T-cell (primary cell): ENCODE measurements at regions not wholly inside any gene's neighbourhood (a gene's known extent, or its start where the extent isn't known, plus 50 kb on each side); places are given as distances from the start of the nearest gene placed in this dataset.

Experiments
- ATAC-seq, 4 experiments: fragments of 200-7000 bp in 3 of 4; fragments of 150-1000 bp in 1 of 4; cut with Tn5 transposase; replicated peaks in 1 of 4; 1 replicate in 3 of 4; 2 replicates in 1 of 4; pipeline ENCODE4 v1.10.0; 2021; ENCODE audit warnings: moderate library complexity in 3 of 4, mild to moderate bottlenecking in 2 of 4, moderate number of reproducible peaks in 1 of 4
- CTCF ChIA-PET, 2 donors: fragments of 300-600 bp; sonication (Branson Sonifier 250); formaldehyde crosslinking; loops; one replicate each; lab custom pipeline; 2022; ENCODE audit warnings: antibody characterized with exemption in 2 of 2; lab: Charles Lee
- POLR2A ChIA-PET, 2 donors: fragments of 300-600 bp; sonication (Branson Sonifier 250); formaldehyde crosslinking; loops; one replicate each; lab custom pipeline; 2022; ENCODE audit warnings: antibody characterized with exemption in 2 of 2; lab: Charles Lee
- DNase-seq, 35 experiments: peaks; one replicate each; pipeline versions ENCODE4 v3.0.0 to v3.0.0-alpha.2; 2013 to 2023
- H3K27ac ChIP-seq: one replicate; pipeline ENCODE4 v1.5.1; 2013; ENCODE audit warnings: low read length
- H3K27me3 ChIP-seq, 2 experiments: replicated peaks in 1 of 2; 1 replicate in 1 of 2; 2 replicates in 1 of 2; pipeline versions ENCODE4 v1.6.1 to v1.7.0; 2013; ENCODE audit warnings: low read length in 1 of 2, mixed read lengths in 1 of 2; ENCODE audit not compliant: control insufficient read depth in 2 of 2, insufficient read depth in 2 of 2; ENCODE audit errors: extremely low read depth in 1 of 2
- H3K36me3 ChIP-seq, 2 donors: 1 replicate in 1 of 2; 2 replicates in 1 of 2; pipeline versions ENCODE4 v1.6.1 to v1.7.0; 2013; ENCODE audit warnings: low read length in 1 of 2; ENCODE audit not compliant: control insufficient read depth in 2 of 2, insufficient read depth in 1 of 2; ENCODE audit errors: extremely low read depth in 1 of 2
- H3K4me1 ChIP-seq, 2 experiments: 1 replicate in 1 of 2; 2 replicates in 1 of 2; pipeline versions ENCODE4 v1.6.1 to v1.7.0; 2013; ENCODE audit warnings: low read length in 2 of 2, mixed read lengths in 1 of 2; ENCODE audit not compliant: insufficient read depth in 2 of 2, control insufficient read depth in 1 of 2; ENCODE audit errors: extremely low read depth in 1 of 2
- H3K4me3 ChIP-seq, 2 donors: 1 replicate in 1 of 2; 2 replicates in 1 of 2; pipeline versions ENCODE4 v1.5.1 to v1.7.0; 2013; ENCODE audit warnings: mild to moderate bottlenecking in 2 of 2, low read length in 1 of 2, moderate library complexity in 1 of 2; ENCODE audit not compliant: control insufficient read depth in 1 of 2; ENCODE audit errors: extremely low read depth in 1 of 2
- H3K9me3 ChIP-seq: 2 replicates; pipeline ENCODE4 v1.7.0; 2013
- H3K27ac Mint-ChIP-seq, 2 donors: one replicate each; pipeline ENCODE4 v1.8.0; 2020 to 2021; ENCODE audit warnings: mild to moderate bottlenecking in 2 of 2, mixed read lengths in 2 of 2
- H3K27me3 Mint-ChIP-seq, 2 donors: one replicate each; pipeline ENCODE4 v1.8.0; 2021 to 2022; ENCODE audit warnings: mixed read lengths in 2 of 2
- H3K36me3 Mint-ChIP-seq: one replicate; pipeline ENCODE4 v1.8.0; 2021; ENCODE audit warnings: mixed read lengths
- H3K4me1 Mint-ChIP-seq, 3 donors: one replicate each; pipeline ENCODE4 v1.8.0; 2020 to 2022; ENCODE audit warnings: mixed read lengths in 3 of 3, mild to moderate bottlenecking in 1 of 3
- H3K4me3 Mint-ChIP-seq, 3 donors: one replicate each; pipeline ENCODE4 v1.8.0; 2020 to 2022; ENCODE audit warnings: mild to moderate bottlenecking in 3 of 3, mixed read lengths in 3 of 3, moderate library complexity in 3 of 3
- H3K9me3 Mint-ChIP-seq, 3 donors: one replicate each; pipeline ENCODE4 v1.8.0; 2020 to 2022; ENCODE audit warnings: mixed read lengths in 3 of 3
- WGBS: methylation state at CpG from one replicate; pipeline ENCODE4 v1.1.5; 2013; ENCODE audit warnings: missing lambda C conversion rate; ENCODE audit not compliant: insufficient coverage; 5-methylcytosine and 5-hydroxymethylcytosine counted together

- no peak for DNase-seq
- ChIA-PET CTCF (no interaction called here), POLR2A (no interaction called here)
- H3K4me3 ChIP-seq: no peak overlapping the region
- no peaks in the 10 kb centered on the region for H3K36me3 Mint-ChIP-seq
- no peaks in the 10 kb centered on the region for H3K27me3 ChIP-seq
- no peaks in the 10 kb centered on the region for H3K4me1 Mint-ChIP-seq
- WGBS: no CpG with 5 or more reads among the region's 1 CpG
- no peaks in the 10 kb centered on the region for H3K36me3 ChIP-seq
- no peak overlapping the region for H3K27ac ChIP-seq
- no peaks in the 10 kb centered on the region for H3K4me1 ChIP-seq
- H3K4me3 Mint-ChIP-seq: no peak overlapping the region
- H3K9me3 ChIP-seq: no peaks in the 10 kb centered on the region
- peaks cover 4 to 8% (median 5%) of the 10 kb centered on the region in 3 donors for H3K9me3 Mint-ChIP-seq
- ATAC-seq: no peak
- no peak overlapping the region for H3K27ac Mint-ChIP-seq
- H3K27me3 Mint-ChIP-seq: no peaks in the 10 kb centered on the region
Measured at GRCh38 chr20:11094196-11094595, 420.4 kb upstream of the JAG1 start.

GRCh38 chr20:11094711-11095110 lies 420.9 kb upstream of the JAG1 start:
- CTCF ChIA-PET: no interaction called here
- H3K4me3 ChIP-seq: no peak overlapping the region
- H3K27ac Mint-ChIP-seq: no peak overlapping the region
- H3K4me1 Mint-ChIP-seq: no peaks in the 10 kb centered on the region
- no peaks in the 10 kb centered on the region for H3K9me3 ChIP-seq
- DNase-seq (no peak), ATAC-seq (no peak)
- POLR2A ChIA-PET: no interaction called here
- no peaks in the 10 kb centered on the region for H3K36me3 ChIP-seq
- WGBS: no CpG with 5 or more reads among the region's 2 CpGs
- H3K4me1 ChIP-seq: no peaks in the 10 kb centered on the region
- H3K27me3 Mint-ChIP-seq: no peaks in the 10 kb centered on the region
- H3K27ac ChIP-seq: no peak overlapping the region
- peaks cover 4 to 8% (median 5%) of the 10 kb centered on the region in 3 donors for H3K9me3 Mint-ChIP-seq
- no peaks in the 10 kb centered on the region for H3K36me3 Mint-ChIP-seq
- no peak overlapping the region for H3K4me3 Mint-ChIP-seq
- no peaks in the 10 kb centered on the region for H3K27me3 ChIP-seq

GRCh38 chr20:11098888-11099287 lies 425.1 kb upstream of the JAG1 start:
- ChIA-PET CTCF (no interaction called here), POLR2A (no interaction called here)
- Histone ChIP-seq H3K4me3 (no peak overlapping the region), H3K27ac (no peak overlapping the region), H3K4me1 (no peaks in the 10 kb centered on the region), H3K27me3 (no peaks in the 10 kb centered on the region), H3K36me3 (no peaks in the 10 kb centered on the region), H3K9me3 (no peaks in the 10 kb centered on the region)
- H3K27me3 Mint-ChIP-seq: no peaks in the 10 kb centered on the region
- ATAC-seq: no peak
- H3K4me1 Mint-ChIP-seq: no peaks in the 10 kb centered on the region
- no CpG with 5 or more reads among the region's 1 CpG for WGBS
- no peak for DNase-seq
- peaks cover 3 to 18% (median 9%) of the 10 kb centered on the region in 3 donors for H3K9me3 Mint-ChIP-seq
- H3K4me3 Mint-ChIP-seq: no peak overlapping the region
- no peaks in the 10 kb centered on the region for H3K36me3 Mint-ChIP-seq
- H3K27ac Mint-ChIP-seq: no peak overlapping the region

- H3K27ac Mint-ChIP-seq: no peak overlapping the region
- H3K36me3 Mint-ChIP-seq: no peaks in the 10 kb centered on the region
- H3K4me1 ChIP-seq: no peaks in the 10 kb centered on the region
- ChIA-PET CTCF (no interaction called here), POLR2A (no interaction called here)
- H3K9me3 Mint-ChIP-seq: peaks cover 3 to 14% (median 9%) of the 10 kb centered on the region in 3 donors
- no CpG with 5 or more reads among the region's 2 CpGs for WGBS
- no peaks in the 10 kb centered on the region for H3K36me3 ChIP-seq
- H3K27ac ChIP-seq: no peak overlapping the region
- no peak for DNase-seq
- no peaks in the 10 kb centered on the region for H3K9me3 ChIP-seq
- no peak overlapping the region for H3K4me3 Mint-ChIP-seq
- H3K4me1 Mint-ChIP-seq: no peaks in the 10 kb centered on the region
- H3K27me3 Mint-ChIP-seq: no peaks in the 10 kb centered on the region
- no peak overlapping the region for H3K4me3 ChIP-seq
- H3K27me3 ChIP-seq: no peaks in the 10 kb centered on the region
- ATAC-seq: no peak
Measured at GRCh38 chr20:11101243-11101642, 427.4 kb upstream of the JAG1 start.

- WGBS: 95% methylated on average over 4 of the region's 7 CpGs
- Mint-ChIP-seq H3K36me3 (no peaks in the 10 kb centered on the region), H3K4me1 (no peaks in the 10 kb centered on the region), H3K4me3 (no peak overlapping the region), H3K27me3 (no peaks in the 10 kb centered on the region), H3K9me3 (peaks cover 3 to 13% (median 9%) of the 10 kb centered on the region in 3 donors), H3K27ac (no peak overlapping the region)
- ATAC-seq (no peak), DNase-seq (no peak)
- Histone ChIP-seq H3K9me3 (no peaks in the 10 kb centered on the region), H3K4me3 (no peak overlapping the region), H3K4me1 (no peaks in the 10 kb centered on the region), H3K36me3 (no peaks in the 10 kb centered on the region), H3K27me3 (no peaks in the 10 kb centered on the region), H3K27ac (no peak overlapping the region)
- CTCF ChIA-PET: no interaction called here
- POLR2A ChIA-PET: no interaction called here
Measured at GRCh38 chr20:11101696-11102095, 427.9 kb upstream of the JAG1 start.

GRCh38 chr20:11103866-11104265 lies 430.1 kb upstream of the JAG1 start:
- no peak overlapping the region for H3K27ac Mint-ChIP-seq
- POLR2A ChIA-PET: no interaction called here
- CTCF ChIA-PET: no interaction called here
- no peaks in the 10 kb centered on the region for H3K4me1 ChIP-seq
- H3K4me3 Mint-ChIP-seq: no peak overlapping the region
- no peaks in the 10 kb centered on the region for H3K36me3 ChIP-seq
- no peak for DNase-seq
- peaks cover 3 to 13% (median 9%) of the 10 kb centered on the region in 3 donors for H3K9me3 Mint-ChIP-seq
- no peaks in the 10 kb centered on the region for H3K36me3 Mint-ChIP-seq
- H3K4me3 ChIP-seq: no peak overlapping the region
- ATAC-seq: no peak
- H3K27ac ChIP-seq: no peak overlapping the region
- H3K27me3 ChIP-seq: no peaks in the 10 kb centered on the region
- no peaks in the 10 kb centered on the region for H3K4me1 Mint-ChIP-seq
- no CpG with 5 or more reads among the region's 1 CpG for WGBS
- no peaks in the 10 kb centered on the region for H3K27me3 Mint-ChIP-seq
- no peaks in the 10 kb centered on the region for H3K9me3 ChIP-seq

GRCh38 chr20:11108102-11108810 lies 434.5 kb upstream of the JAG1 start:
- no peaks in the 10 kb centered on the region for H3K9me3 ChIP-seq
- ChIA-PET POLR2A (no interaction called here), CTCF (no interaction called here)
- Mint-ChIP-seq H3K4me3 (no peak overlapping the region), H3K27me3 (no peaks in the 10 kb centered on the region), H3K27ac (no peak overlapping the region), H3K36me3 (no peaks in the 10 kb centered on the region), H3K4me1 (no peaks in the 10 kb centered on the region), H3K9me3 (peaks cover 0 to under 1% (median 0%) of the 10 kb centered on the region in 3 donors)
- H3K4me1 ChIP-seq: no peaks in the 10 kb centered on the region
- WGBS: no CpG with 5 or more reads among the region's 4 CpGs
- DNase-seq (no peak), ATAC-seq (no peak)
- H3K27ac ChIP-seq: no peak overlapping the region
- no peak overlapping the region for H3K4me3 ChIP-seq
- H3K36me3 ChIP-seq: no peaks in the 10 kb centered on the region
- H3K27me3 ChIP-seq: no peaks in the 10 kb centered on the region
